ENCODE measurements at regions not wholly inside any gene's neighbourhood (a gene's known extent, or its start where the extent isn't known, plus 50 kb on each side); places are given as distances from the start of the nearest gene placed in this dataset.

- no peaks in the 10 kb centered on the region for H3K27me3 Mint-ChIP-seq (ENCODE audit: low read depth)
- CTCF ChIA-PET: interaction anchor here (0.7 kb wide), 1 partner anchor 101 kb away, joined by 3 read pairs; no protein-coding TSS in a partner anchor
- H3K4me3 Mint-ChIP-seq: no peak overlapping the region
- no peak for TF ChIP-seq ATF1 (CRISPR knock-in tag; IDR thresholded peaks at IDR 0.05)
- no peak for TF ChIP-seq CREB1 (CRISPR knock-in tag; IDR thresholded peaks at IDR 0.05)
- TF ChIP-seq IRF1 (CRISPR knock-in tag; IDR thresholded peaks at IDR 0.05): no peak
- TF ChIP-seq ZSCAN18 (CRISPR knock-in tag; IDR thresholded peaks at IDR 0.05): no peak
- TF ChIP-seq SOX15 (CRISPR knock-in tag; IDR thresholded peaks at IDR 0.05): no peak
- TF ChIP-seq RELA (CRISPR knock-in tag; IDR thresholded peaks at IDR 0.05; ENCODE audit: borderline replicate concordance): no peak
- TF ChIP-seq FOXP1 (CRISPR knock-in tag; IDR thresholded peaks at IDR 0.05; ENCODE audit: borderline replicate concordance): no peak
- TF ChIP-seq ATF3 (CRISPR knock-in tag; conservative IDR thresholded peaks at IDR 0.05): no peak
- no peak for TF ChIP-seq AR (CRISPR knock-in tag; IDR thresholded peaks at IDR 0.05)
- TF ChIP-seq CBFB (CRISPR knock-in tag; IDR thresholded peaks at IDR 0.05; ENCODE audit: low read depth): no peak
- TF ChIP-seq ZNF512 (CRISPR knock-in tag; IDR thresholded peaks at IDR 0.05; ENCODE audit: borderline replicate concordance): no peak
- no peak for TF ChIP-seq JUN (CRISPR knock-in tag; IDR thresholded peaks at IDR 0.05)
- no peak for TF ChIP-seq ZBTB21 (CRISPR knock-in tag; IDR thresholded peaks at IDR 0.05; ENCODE audit: borderline replicate concordance)
- no peak for TF ChIP-seq MAX (CRISPR knock-in tag; IDR thresholded peaks at IDR 0.05)
- H3K36me3 Mint-ChIP-seq: no peaks in the 10 kb centered on the region
- no peak overlapping the region for H3K27ac Mint-ChIP-seq
- H3K4me1 Mint-ChIP-seq: no peaks in the 10 kb centered on the region
- peaks cover 3% of the 10 kb centered on the region for H3K9me3 Mint-ChIP-seq
- DNase-seq (ENCODE audit: low spot score): no peak
- ATAC-seq: no peak
- POLR2A ChIA-PET: no interaction called here
These were observed 540.5 kb upstream of the KLF12 start for GRCh38 chr13:74674720-74675119.

- Mint-ChIP-seq H3K36me3 (no peaks in the 10 kb centered on the region), H3K9me3 (peaks cover 3% of the 10 kb centered on the region), H3K27me3 (ENCODE audit: low read depth) (no peaks in the 10 kb centered on the region), H3K4me1 (peaks cover 10% of the 10 kb centered on the region), H3K27ac (no peak overlapping the region), H3K4me3 (no peak overlapping the region)
- ATAC-seq (peak; percentile 87), DNase-seq (ENCODE audit: low spot score) (no peak)
- TF ChIP-seq NR3C1 (CRISPR knock-in tag; conservative IDR thresholded peaks at IDR 0.05; ENCODE audit: low read depth) (no peak), PRDM15 (CRISPR knock-in tag; IDR thresholded peaks at IDR 0.05) (no peak), ZNF512 (CRISPR knock-in tag; IDR thresholded peaks at IDR 0.05; ENCODE audit: borderline replicate concordance) (no peak), ZBTB21 (CRISPR knock-in tag; IDR thresholded peaks at IDR 0.05; ENCODE audit: borderline replicate concordance) (no peak), ERG (CRISPR knock-in tag; IDR thresholded peaks at IDR 0.05) (no peak), MAX (CRISPR knock-in tag; IDR thresholded peaks at IDR 0.05) (no peak)
- ChIA-PET POLR2A (no interaction called here), CTCF (no interaction called here)
These were observed 534.9 kb upstream of the KLF12 start for GRCh38 chr13:74669149-74669548.

Data from WTC11 (cell line).